AG04449 (cell line): ENCODE measurements at regions not wholly inside any gene's neighbourhood (a gene's known extent, or its start where the extent isn't known, plus 50 kb on each side); places are given as distances from the start of the nearest gene placed in this dataset.
"Not testable (repeated sequence)": the region's sequence is repeated elsewhere in the genome, so short reads cannot be mapped to it uniquely, and the experiment has no call there.

Source experiments
- CTCF ChIA-PET: fragments of 350-600 bp; formaldehyde crosslinking; extraction: SDS; loops from one replicate; lab custom pipeline; 2021; ENCODE audit warnings: antibody characterized with exemption; lab: Yijun Ruan, JAX
- POLR2A ChIA-PET: fragments of 400-600, 350-600 bp; formaldehyde crosslinking; extraction: SDS; loops from one replicate; lab custom pipeline; 2020; ENCODE audit warnings: antibody characterized with exemption, inconsistent platforms; lab: Yijun Ruan, JAX
- DNase-seq: peaks from one replicate; pipeline ENCODE4 v3.0.0-alpha.2; 2010; ENCODE audit warnings: low read depth, low spot score
- H3K4me3 ChIP-seq: 2 replicates; pipeline ENCODE4 v1.5.1; 2011; ENCODE audit warnings: low read depth, mild to moderate bottlenecking, control low read depth, low read length
- CTCF ChIP-seq: IDR thresholded peaks from one replicate; pipeline ENCODE4 v1.5.1; 2011; ENCODE audit warnings: mild to moderate bottlenecking, moderate library complexity, low read length, control low read depth, inconsistent platforms; ENCODE audit not compliant: insufficient read depth; ENCODE audit errors: missing control alignments

GRCh38 chr22:23467721-23468294 is 112.3 kb downstream of the IGLL1 start:
- DNase-seq, result no peak
- no peak overlapping the region for H3K4me3 ChIP-seq
- no peak for TF ChIP-seq CTCF
- POLR2A ChIA-PET, result no interaction called here
- CTCF ChIA-PET, result no interaction called here

GRCh38 chr22:23466351-23466750 is 113.7 kb downstream of the IGLL1 start:
- ChIA-PET POLR2A (no interaction called here), CTCF (no interaction called here)
- no peak for DNase-seq
- TF ChIP-seq CTCF, result no peak
- H3K4me3 ChIP-seq, result no peak overlapping the region

DNA sequence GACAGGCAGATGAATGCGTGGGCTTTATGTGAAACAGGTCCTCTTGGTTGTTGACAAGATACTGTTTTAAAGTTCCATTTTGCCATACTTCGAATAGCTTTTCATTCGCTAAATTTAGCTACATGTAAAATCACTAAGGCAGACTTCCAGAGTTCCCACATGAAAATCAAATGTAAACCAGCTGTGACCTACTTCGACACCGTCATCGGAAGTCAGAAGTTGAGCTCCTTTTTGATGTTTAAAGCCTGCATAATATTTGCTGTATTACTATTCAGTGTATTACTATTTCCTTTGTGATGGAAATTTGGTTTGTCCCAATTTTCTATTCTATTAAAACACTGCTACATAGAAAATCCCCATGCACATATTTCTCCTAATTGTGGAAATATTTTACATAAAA is 115.3 kb downstream of the IGLL1 start:
- CTCF ChIA-PET, POLR2A ChIA-PET, H3K4me3 ChIP-seq, DNase-seq: not testable (repeated sequence)

DNA sequence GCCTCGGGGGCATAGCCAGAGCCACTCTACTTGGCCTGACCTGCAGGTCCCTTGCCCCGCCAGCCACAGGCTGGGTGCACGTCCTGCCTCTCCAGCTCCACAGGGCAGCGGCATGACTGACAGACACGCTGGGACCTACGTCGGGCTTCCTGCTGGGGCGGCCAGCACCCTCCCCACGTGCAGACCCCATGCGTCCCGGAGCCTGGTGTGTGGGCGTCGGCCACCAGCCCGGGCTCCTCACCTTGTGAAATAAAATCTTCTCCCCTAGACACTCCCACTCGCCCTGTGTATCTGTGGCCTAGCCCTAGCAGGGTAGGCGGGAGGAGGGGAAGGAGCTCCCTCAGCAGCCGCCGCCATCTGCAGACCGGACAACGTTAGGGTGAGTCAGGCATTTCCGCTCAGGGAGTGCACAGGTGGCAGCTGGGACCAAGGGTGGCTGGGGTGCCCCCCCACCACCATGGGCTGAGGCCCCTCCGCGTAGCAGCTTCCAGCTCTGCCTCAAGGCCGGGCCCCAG is 119.5 kb downstream of the IGLL1 start:
- CTCF ChIA-PET, POLR2A ChIA-PET, DNase-seq, H3K4me3 ChIP-seq: not testable (repeated sequence)

DNA sequence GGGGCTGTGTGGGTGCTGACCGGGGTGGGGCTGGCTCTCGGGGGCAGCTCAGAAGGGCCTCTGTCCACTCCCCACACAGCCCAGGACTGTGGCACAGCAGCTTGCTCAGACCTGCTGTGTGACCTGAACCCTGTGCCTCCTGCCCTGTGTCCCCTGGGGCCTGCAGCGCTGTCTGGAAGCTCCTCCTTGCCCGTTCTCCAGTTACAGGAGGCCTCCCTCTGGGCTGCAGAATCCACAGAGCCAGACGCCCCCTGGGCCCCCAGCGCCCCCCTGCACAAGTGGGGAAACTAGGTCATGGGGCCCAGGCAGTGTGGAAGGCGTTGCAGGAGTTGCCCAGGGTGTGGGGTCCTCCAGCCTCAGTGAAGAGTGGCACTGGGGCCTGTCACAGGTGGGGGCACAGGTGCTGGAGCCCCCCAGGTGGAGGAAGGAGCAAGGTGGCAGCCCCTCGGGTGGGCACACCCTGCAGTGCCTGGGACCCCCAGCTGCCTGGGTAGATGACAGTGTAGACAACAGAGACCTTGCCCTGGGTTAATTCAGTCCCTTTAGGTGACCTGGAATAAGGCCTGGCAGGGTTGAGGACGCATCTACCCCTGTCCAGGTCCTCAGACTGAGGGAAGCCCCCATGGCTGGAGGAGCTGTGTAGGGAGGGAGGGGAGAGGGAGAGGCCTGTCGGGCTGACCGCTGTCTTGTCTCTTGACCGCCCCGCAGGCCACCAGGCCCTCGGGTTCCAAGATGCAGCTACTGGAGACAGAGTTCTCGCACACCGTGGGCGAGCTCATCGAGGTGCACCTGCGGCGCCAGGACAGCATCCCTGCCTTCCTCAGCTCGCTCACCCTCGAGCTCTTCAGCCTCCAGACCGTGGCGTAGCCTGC is 120.2 kb downstream of the IGLL1 start:
- POLR2A ChIA-PET, CTCF ChIA-PET: not testable (repeated sequence)

DNA sequence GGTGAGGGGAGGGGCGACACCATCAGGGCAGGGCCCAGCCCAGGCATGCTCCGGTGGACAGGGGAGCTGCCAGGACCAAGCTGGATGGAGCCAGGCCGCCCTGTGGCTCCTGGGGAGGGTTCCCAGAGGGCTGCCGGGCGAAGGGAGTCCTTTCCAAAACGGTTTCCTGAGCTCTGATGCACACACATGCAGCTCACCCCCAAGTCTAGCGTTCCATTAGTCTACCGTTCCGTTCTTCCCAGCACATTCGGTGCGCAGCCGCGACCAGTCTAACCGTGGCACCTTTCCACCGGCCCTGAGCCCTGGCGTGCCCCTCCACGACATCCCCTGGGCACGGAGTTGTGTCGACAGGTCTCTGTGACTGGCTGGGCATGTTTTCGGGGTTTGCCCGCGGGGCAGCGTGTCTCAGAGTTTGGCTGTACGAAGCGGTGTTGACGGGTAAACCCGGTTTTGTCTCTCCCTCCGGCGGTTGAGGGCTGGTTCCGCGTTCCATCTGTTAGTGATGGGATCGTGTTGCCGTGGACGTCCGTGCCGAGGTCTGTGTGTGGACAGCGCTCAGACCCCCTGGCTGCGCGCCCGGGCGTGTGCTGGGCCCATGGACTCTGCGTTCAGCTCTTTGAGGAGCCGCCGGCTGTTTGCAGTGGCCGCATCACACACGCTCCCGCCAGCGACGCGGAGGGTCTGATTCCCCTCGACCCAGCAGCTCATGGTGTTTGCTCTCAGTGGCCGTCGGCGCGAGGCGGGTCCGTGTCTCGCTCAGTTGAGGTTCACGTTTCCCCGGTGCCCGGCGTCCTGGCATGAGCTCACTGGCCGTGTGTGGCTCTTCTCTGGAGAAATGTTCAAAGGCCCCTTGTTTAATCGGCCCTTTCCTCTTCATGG is 121.2 kb downstream of the IGLL1 start:
- no peak for DNase-seq
- ChIA-PET CTCF (no interaction called here), POLR2A (no interaction called here)
- H3K4me3 ChIP-seq, result no peak overlapping the region
- TF ChIP-seq CTCF, result no peak

More for the DNA sequence above, 120.2 kb downstream of the IGLL1 start:
- H3K4me3 ChIP-seq, DNase-seq: not testable (repeated sequence)

GRCh38 chr22:23457380-23457985 is 122.6 kb downstream of the IGLL1 start:
- no peak for TF ChIP-seq CTCF
- POLR2A ChIA-PET, result no interaction called here
- H3K4me3 ChIP-seq, result no peak overlapping the region
- DNase-seq, result no peak
- CTCF ChIA-PET, result no interaction called here

DNA sequence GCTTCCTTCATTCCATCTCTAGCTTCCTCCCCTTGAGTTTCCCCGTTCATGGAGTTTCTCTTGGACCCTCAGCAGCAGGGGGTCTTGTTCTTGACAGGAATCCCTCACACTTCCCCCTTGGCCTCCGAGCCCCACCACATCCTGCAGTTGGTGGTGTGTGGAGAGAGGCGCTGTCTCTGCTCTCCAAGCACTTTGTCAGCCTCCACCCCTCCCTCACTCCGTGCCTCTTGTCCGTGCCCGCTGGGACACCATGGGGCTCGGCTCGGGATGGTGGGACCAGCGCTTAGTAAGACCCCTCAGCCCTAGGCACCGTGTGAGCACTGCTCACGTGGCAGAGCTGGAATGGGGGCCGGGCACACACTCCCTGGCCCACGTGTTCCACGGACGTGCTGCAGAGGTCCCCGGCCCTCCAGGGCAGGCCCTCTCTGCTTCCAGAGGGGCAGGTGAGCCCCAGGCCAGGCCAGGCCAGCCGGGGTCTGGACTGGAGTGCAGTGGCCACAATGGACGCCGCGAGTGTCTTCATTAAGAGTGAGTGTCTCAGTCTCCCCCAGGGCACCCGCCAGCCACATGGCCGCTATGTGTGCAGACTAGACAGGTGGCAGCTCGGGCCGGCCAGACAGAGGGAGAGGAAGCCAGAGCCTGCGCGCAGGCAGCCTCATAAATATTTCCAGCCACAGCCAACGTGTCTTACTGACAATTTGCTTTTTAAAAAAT is 123.3 kb downstream of the IGLL1 start:
- POLR2A ChIA-PET, H3K4me3 ChIP-seq, CTCF ChIA-PET, DNase-seq: not testable (repeated sequence)

DNA sequence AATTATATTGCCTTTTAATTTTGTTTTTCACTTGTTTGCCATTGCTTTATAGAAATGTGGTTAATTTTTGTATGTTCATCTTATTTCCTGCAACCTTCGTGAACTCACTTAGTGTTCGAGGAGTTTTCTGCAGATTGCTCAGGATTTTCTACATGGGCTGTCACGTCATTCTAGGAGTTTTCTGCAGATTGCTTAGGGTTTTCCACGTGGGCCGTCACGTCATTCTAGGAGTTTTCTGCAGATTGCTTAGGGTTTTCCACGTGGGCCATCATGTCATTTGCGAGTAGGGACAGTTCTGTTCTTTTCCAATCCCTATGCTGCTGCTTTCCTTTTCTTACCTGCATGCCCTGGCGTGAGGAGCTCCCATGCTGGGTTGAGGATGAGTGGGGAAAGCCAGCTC is 125.7 kb downstream of the IGLL1 start:
- POLR2A ChIA-PET, DNase-seq, H3K4me3 ChIP-seq, CTCF ChIA-PET: not testable (repeated sequence)
